ENCODE measurements at regions not wholly inside any gene's neighbourhood (a gene's known extent, or its start where the extent isn't known, plus 50 kb on each side); places are given as distances from the start of the nearest gene placed in this dataset.
A peak's percentile ranks its signal among the peaks of the same experiment; 100 is the strongest.
"Not testable (repeated sequence)": the region's sequence is repeated elsewhere in the genome, so short reads cannot be mapped to it uniquely, and the experiment has no call there.

- TF ChIP-seq CTCF (conservative IDR thresholded peaks at IDR 0.05; ENCODE audit: low read depth, low read length) = no peak
- no peak overlapping the region for H3K4me3 ChIP-seq (ENCODE audit: low read depth, low read length)
- no peak for DNase-seq (ENCODE audit: low read depth)
These were observed 131.6 kb upstream of the ETV3 start for GRCh38 chr1:157269656-157270375.

- no peak overlapping the region for H3K4me3 ChIP-seq (ENCODE audit: low read depth, low read length)
- DNase-seq (ENCODE audit: low read depth) = no peak
- TF ChIP-seq CTCF (conservative IDR thresholded peaks at IDR 0.05; ENCODE audit: low read depth, low read length) = no peak
These were observed 124.7 kb upstream of the ETV3 start for GRCh38 chr1:157262891-157263290.

GRCh38 chr1:157262422-157262821 lies 124.2 kb upstream of the ETV3 start:
- TF ChIP-seq CTCF (conservative IDR thresholded peaks at IDR 0.05; ENCODE audit: low read depth, low read length) = no peak
- no peak for DNase-seq (ENCODE audit: low read depth)
- no peak overlapping the region for H3K4me3 ChIP-seq (ENCODE audit: low read depth, low read length)

- DNase-seq (ENCODE audit: low read depth); H3K4me3 ChIP-seq (ENCODE audit: low read depth, low read length): not testable (repeated sequence)
These were observed 117.7 kb upstream of the ETV3 start for GRCh38 chr1:157255891-157256290.

GRCh38 chr1:157254183-157254582 lies 116.0 kb upstream of the ETV3 start:
- DNase-seq (ENCODE audit: low read depth); H3K4me3 ChIP-seq (ENCODE audit: low read depth, low read length): not testable (repeated sequence)

- peak; percentile 27 for DNase-seq (ENCODE audit: low read depth)
- no peak for TF ChIP-seq CTCF (conservative IDR thresholded peaks at IDR 0.05; ENCODE audit: low read depth, low read length)
- no peak overlapping the region for H3K4me3 ChIP-seq (ENCODE audit: low read depth, low read length)
These were observed 114.3 kb upstream of the ETV3 start for GRCh38 chr1:157252473-157252872.

- no peak overlapping the region for H3K4me3 ChIP-seq (ENCODE audit: low read depth, low read length)
- no peak for TF ChIP-seq CTCF (conservative IDR thresholded peaks at IDR 0.05; ENCODE audit: low read depth, low read length)
- no peak for DNase-seq (ENCODE audit: low read depth)
These were observed 111.5 kb upstream of the ETV3 start for GRCh38 chr1:157249739-157250138.

- TF ChIP-seq CTCF (conservative IDR thresholded peaks at IDR 0.05; ENCODE audit: low read depth, low read length) = no peak
- H3K4me3 ChIP-seq (ENCODE audit: low read depth, low read length) = no peak overlapping the region
- DNase-seq (ENCODE audit: low read depth) = peak; percentile 30
These were observed 111.1 kb upstream of the ETV3 start for GRCh38 chr1:157249326-157249725.

- not testable (repeated sequence) for DNase-seq (ENCODE audit: low read depth); H3K4me3 ChIP-seq (ENCODE audit: low read depth, low read length)
These were observed 109.5 kb upstream of the ETV3 start for GRCh38 chr1:157247764-157248049.

Measured in choroid plexus epithelial cell (primary cell).